Breast epithelium (tissue), 3 donors: ENCODE measurements at regions not wholly inside any gene's neighbourhood (a gene's known extent, or its start where the extent isn't known, plus 50 kb on each side); places are given as distances from the start of the nearest gene placed in this dataset.
"Not testable (repeated sequence)": the region's sequence is repeated elsewhere in the genome, so short reads cannot be mapped to it uniquely, and the experiment has no call there.

ENCODE experiments used
- CTCF ChIP-seq, 3 donors: fragments of 450-650 bp; IDR thresholded peaks; one replicate each; pipeline ENCODE4 v1.5.1; 2016 to 2017; ENCODE audit warnings: antibody characterized with exemption in 3 of 3, mild to moderate bottlenecking in 3 of 3, moderate library complexity in 3 of 3
- POLR2AphosphoS5 ChIP-seq, 3 donors: sonication (generic); formaldehyde crosslinking; IDR thresholded peaks; one replicate each; pipeline ENCODE4 v1.6.1; 2017; ENCODE audit warnings: antibody characterized with exemption in 3 of 3

- TF ChIP-seq POLR2AphosphoS5, CTCF (IDR thresholded peaks at IDR 0.05): not testable (repeated sequence)
These were observed 189.2 kb downstream of the OTOP1 start for GRCh38 chr4:4037399-4038138.
